ENCODE measurements at regions not wholly inside any gene's neighbourhood (a gene's known extent, or its start where the extent isn't known, plus 50 kb on each side); places are given as distances from the start of the nearest gene placed in this dataset.
A peak's percentile ranks its signal among the peaks of the same experiment; 100 is the strongest.

- no peaks in the 10 kb centered on the region for H3K27me3 Mint-ChIP-seq (ENCODE audit: unreplicated experiment)
- no peaks in the 10 kb centered on the region for H3K4me1 Mint-ChIP-seq (ENCODE audit: unreplicated experiment)
- H3K27ac Mint-ChIP-seq (ENCODE audit: unreplicated experiment): no peak overlapping the region
- DNase-seq (ENCODE audit: extremely low spot score, unreplicated experiment): no peak
- peaks cover 25% of the 10 kb centered on the region for H3K9me3 Mint-ChIP-seq (ENCODE audit: unreplicated experiment)
- no peak overlapping the region for H3K4me3 Mint-ChIP-seq (ENCODE audit: unreplicated experiment)
- no peak for TF ChIP-seq CTCF (IDR thresholded peaks at IDR 0.05)
- no peaks in the 10 kb centered on the region for H3K36me3 Mint-ChIP-seq (ENCODE audit: unreplicated experiment)
These were observed 726.1 kb upstream of the GALNTL6 start for GRCh38 chr4:171087089-171087488.

- H3K27ac Mint-ChIP-seq (ENCODE audit: unreplicated experiment): no peak overlapping the region
- no peak overlapping the region for H3K4me3 Mint-ChIP-seq (ENCODE audit: unreplicated experiment)
- H3K9me3 Mint-ChIP-seq (ENCODE audit: unreplicated experiment): peaks cover 19% of the 10 kb centered on the region
- H3K27me3 Mint-ChIP-seq (ENCODE audit: unreplicated experiment): no peaks in the 10 kb centered on the region
- DNase-seq (ENCODE audit: extremely low spot score, unreplicated experiment): no peak
- no peaks in the 10 kb centered on the region for H3K4me1 Mint-ChIP-seq (ENCODE audit: unreplicated experiment)
- peak; percentile 27 for TF ChIP-seq CTCF (IDR thresholded peaks at IDR 0.05)
- H3K36me3 Mint-ChIP-seq (ENCODE audit: unreplicated experiment): no peaks in the 10 kb centered on the region
These were observed 745.8 kb upstream of the GALNTL6 start for GRCh38 chr4:171067422-171067821.

GRCh38 chr4:171049380-171049779 is 763.8 kb upstream of the GALNTL6 start:
- no peaks in the 10 kb centered on the region for H3K27me3 Mint-ChIP-seq (ENCODE audit: unreplicated experiment)
- no peak overlapping the region for H3K27ac Mint-ChIP-seq (ENCODE audit: unreplicated experiment)
- H3K36me3 Mint-ChIP-seq (ENCODE audit: unreplicated experiment): no peaks in the 10 kb centered on the region
- H3K4me3 Mint-ChIP-seq (ENCODE audit: unreplicated experiment): no peak overlapping the region
- TF ChIP-seq CTCF (IDR thresholded peaks at IDR 0.05): no peak
- H3K4me1 Mint-ChIP-seq (ENCODE audit: unreplicated experiment): no peaks in the 10 kb centered on the region
- no peak for DNase-seq (ENCODE audit: extremely low spot score, unreplicated experiment)
- H3K9me3 Mint-ChIP-seq (ENCODE audit: unreplicated experiment): peaks cover 6% of the 10 kb centered on the region

- H3K27me3 Mint-ChIP-seq (ENCODE audit: unreplicated experiment): peaks cover 2% of the 10 kb centered on the region
- no peak for DNase-seq (ENCODE audit: extremely low spot score, unreplicated experiment)
These were observed 770.1 kb upstream of the GALNTL6 start for GRCh38 chr4:171042989-171043524.

GRCh38 chr4:171035909-171036308 is 777.3 kb upstream of the GALNTL6 start:
- peaks cover 2% of the 10 kb centered on the region for H3K27me3 Mint-ChIP-seq (ENCODE audit: unreplicated experiment)
- H3K36me3 Mint-ChIP-seq (ENCODE audit: unreplicated experiment): no peaks in the 10 kb centered on the region
- no peak for TF ChIP-seq CTCF (IDR thresholded peaks at IDR 0.05)
- H3K9me3 Mint-ChIP-seq (ENCODE audit: unreplicated experiment): no peaks in the 10 kb centered on the region
- no peaks in the 10 kb centered on the region for H3K4me1 Mint-ChIP-seq (ENCODE audit: unreplicated experiment)
- no peak for DNase-seq (ENCODE audit: extremely low spot score, unreplicated experiment)
- H3K4me3 Mint-ChIP-seq (ENCODE audit: unreplicated experiment): no peak overlapping the region
- no peak overlapping the region for H3K27ac Mint-ChIP-seq (ENCODE audit: unreplicated experiment)

More at GRCh38 chr4:171042989-171043524, 770.1 kb upstream of the GALNTL6 start:
- Mint-ChIP-seq H3K4me1 (ENCODE audit: unreplicated experiment) (no peaks in the 10 kb centered on the region), H3K27ac (ENCODE audit: unreplicated experiment) (no peak overlapping the region), H3K9me3 (ENCODE audit: unreplicated experiment) (peaks cover 17% of the 10 kb centered on the region), H3K36me3 (ENCODE audit: unreplicated experiment) (no peaks in the 10 kb centered on the region), H3K4me3 (ENCODE audit: unreplicated experiment) (no peak overlapping the region)
- no peak for TF ChIP-seq CTCF (IDR thresholded peaks at IDR 0.05)
